Prostate gland (tissue), 2 donors: ENCODE measurements at regions not wholly inside any gene's neighbourhood (a gene's known extent, or its start where the extent isn't known, plus 50 kb on each side); places are given as distances from the start of the nearest gene placed in this dataset.

Experiments
- DNase-seq: peaks from one replicate; pipeline ENCODE4 v3.0.0-alpha.2; 2019; ENCODE audit warnings: low spot score
- H3K27ac ChIP-seq, 2 donors: fragments of 200-600 bp; sonication (generic); 2 replicates each; pipeline ENCODE4 v1.5.1; 2017 to 2019
- H3K27me3 ChIP-seq: fragments of 200-600 bp; sonication (generic); replicated peaks from 2 replicates; pipeline ENCODE4 v1.5.1; 2019; ENCODE audit not compliant: insufficient read depth
- H3K36me3 ChIP-seq, 2 donors: fragments of 200-600 bp; sonication (generic); 1 replicate in 1 of 2; 2 replicates in 1 of 2; pipeline versions ENCODE4 v1.5.1 to v1.8.1; 2017 to 2019
- H3K4me1 ChIP-seq: fragments of 200-600 bp; sonication (generic); replicated peaks from 2 replicates; pipeline ENCODE4 v1.5.1; 2019
- H3K4me3 ChIP-seq, 2 donors: fragments of 200-600 bp; sonication (generic); 2 replicates each; pipeline ENCODE4 v1.5.1; 2017 to 2019
- H3K9me3 ChIP-seq: fragments of 200-600 bp; sonication (generic); 2 replicates; pipeline ENCODE4 v1.5.1; 2017
- POLR2A ChIP-seq: fragments of 450-650 bp; IDR thresholded peaks from one replicate; pipeline ENCODE4 v1.6.1; 2016; ENCODE audit warnings: antibody characterized with exemption, mild to moderate bottlenecking
- POLR2AphosphoS5 ChIP-seq: sonication (generic); formaldehyde crosslinking; IDR thresholded peaks from one replicate; pipeline ENCODE4 v1.6.1; 2017; ENCODE audit warnings: antibody characterized with exemption
- WGBS: methylation state at CpG from one replicate; pipeline ENCODE4 v1.1.5; 2018; 5-methylcytosine and 5-hydroxymethylcytosine counted together
- intact Hi-C: fragments of 100-400 bp; cut with DNase I; formaldehyde crosslinking; loops from one replicate; pipeline ENCODE4 v1.14.2; 2022
- TF ChIP-seq, protein P1 (sequence below), 4 experiments: fragments of 200-600 bp in 2 of 4; fragments of 450-650 bp in 2 of 4; sonication (generic) in 2 of 4; IDR thresholded peaks; 1 replicate in 3 of 4; 2 replicates in 1 of 4; pipeline ENCODE4 v1.5.1; 2016 to 2019; ENCODE audit warnings: antibody characterized with exemption in 4 of 4, mild to moderate bottlenecking in 2 of 4, moderate library complexity in 2 of 4

DNA sequence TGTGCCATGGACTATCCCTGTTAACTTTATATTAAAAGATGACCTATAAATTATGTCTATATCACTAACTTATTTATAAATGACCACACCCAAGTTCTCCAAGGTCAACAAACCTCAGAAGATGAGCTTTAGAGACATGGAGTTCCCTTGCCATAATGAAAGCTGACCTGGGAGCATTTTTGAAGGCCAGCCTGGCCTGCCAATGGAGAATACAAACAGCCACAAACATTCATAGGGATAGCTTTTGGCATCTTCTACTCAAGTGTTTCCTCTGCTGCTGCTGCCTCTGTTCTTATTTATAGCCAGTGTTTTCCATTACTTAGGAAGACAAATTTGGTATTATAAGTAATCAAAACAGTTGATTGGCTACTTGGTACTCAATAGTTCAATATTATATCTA lies 117.3 kb upstream of the ADAMTS19 start:
- Histone ChIP-seq H3K4me3 (no peak overlapping the region), H3K36me3 (no peaks in the 10 kb centered on the region), H3K27ac (no peak overlapping the region), H3K9me3 (no peaks in the 10 kb centered on the region), H3K4me1 (no peaks in the 10 kb centered on the region), H3K27me3 (no peaks in the 10 kb centered on the region)
- intact Hi-C loops = no loop called here
- no peak for DNase-seq
- TF ChIP-seq POLR2A (no peak), POLR2AphosphoS5 (no peak)
- TF ChIP-seq, protein P1, sequence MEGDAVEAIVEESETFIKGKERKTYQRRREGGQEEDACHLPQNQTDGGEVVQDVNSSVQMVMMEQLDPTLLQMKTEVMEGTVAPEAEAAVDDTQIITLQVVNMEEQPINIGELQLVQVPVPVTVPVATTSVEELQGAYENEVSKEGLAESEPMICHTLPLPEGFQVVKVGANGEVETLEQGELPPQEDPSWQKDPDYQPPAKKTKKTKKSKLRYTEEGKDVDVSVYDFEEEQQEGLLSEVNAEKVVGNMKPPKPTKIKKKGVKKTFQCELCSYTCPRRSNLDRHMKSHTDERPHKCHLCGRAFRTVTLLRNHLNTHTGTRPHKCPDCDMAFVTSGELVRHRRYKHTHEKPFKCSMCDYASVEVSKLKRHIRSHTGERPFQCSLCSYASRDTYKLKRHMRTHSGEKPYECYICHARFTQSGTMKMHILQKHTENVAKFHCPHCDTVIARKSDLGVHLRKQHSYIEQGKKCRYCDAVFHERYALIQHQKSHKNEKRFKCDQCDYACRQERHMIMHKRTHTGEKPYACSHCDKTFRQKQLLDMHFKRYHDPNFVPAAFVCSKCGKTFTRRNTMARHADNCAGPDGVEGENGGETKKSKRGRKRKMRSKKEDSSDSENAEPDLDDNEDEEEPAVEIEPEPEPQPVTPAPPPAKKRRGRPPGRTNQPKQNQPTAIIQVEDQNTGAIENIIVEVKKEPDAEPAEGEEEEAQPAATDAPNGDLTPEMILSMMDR (IDR thresholded peaks at IDR 0.05) = no peak

DNA sequence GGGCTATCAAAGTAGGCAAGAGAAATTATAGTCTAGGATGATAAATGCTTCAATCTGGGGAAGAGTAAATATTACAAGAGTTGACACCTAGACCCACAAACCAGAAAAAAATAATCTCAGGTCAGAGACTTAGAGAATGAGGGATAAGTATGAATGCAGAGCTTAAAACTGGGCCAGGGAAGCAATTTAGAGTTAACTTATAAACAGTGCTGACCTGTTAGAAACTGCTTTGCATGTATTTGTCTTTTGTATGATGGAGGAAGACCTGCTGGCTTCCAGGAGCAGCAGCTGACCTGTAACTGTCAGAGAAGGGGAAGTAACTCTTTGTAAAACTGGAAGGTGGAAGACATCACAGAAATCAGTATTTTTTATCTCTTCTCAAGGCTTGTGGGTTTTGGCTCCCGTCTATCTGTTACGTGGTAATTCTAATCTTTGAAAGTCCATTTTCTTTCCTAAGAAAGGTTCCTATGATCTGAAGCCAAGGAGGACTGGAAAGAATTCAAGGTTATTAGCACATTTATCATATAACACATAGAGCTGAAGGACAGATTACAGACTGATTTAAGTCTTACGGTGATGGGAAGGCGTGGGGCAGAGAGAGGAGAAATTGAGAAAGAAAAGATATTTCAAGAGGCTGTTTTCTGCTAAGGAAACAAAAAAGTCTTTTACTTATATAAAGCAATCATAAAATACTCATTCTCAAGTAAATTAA lies 114.7 kb upstream of the ADAMTS19 start:
- no peaks in the 10 kb centered on the region for H3K36me3 ChIP-seq
- H3K27me3 ChIP-seq = no peaks in the 10 kb centered on the region
- no peaks in the 10 kb centered on the region for H3K9me3 ChIP-seq
- 7% methylated on average over 4 of the region's 4 CpGs for WGBS
- DNase-seq = no peak
- H3K4me1 ChIP-seq = no peaks in the 10 kb centered on the region
- TF ChIP-seq, protein P1 (IDR thresholded peaks at IDR 0.05) = no peak
- no peak for TF ChIP-seq POLR2A
- no peak for TF ChIP-seq POLR2AphosphoS5
- no peak overlapping the region for H3K4me3 ChIP-seq
- intact Hi-C loops = no loop called here
- no peak overlapping the region for H3K27ac ChIP-seq

DNA sequence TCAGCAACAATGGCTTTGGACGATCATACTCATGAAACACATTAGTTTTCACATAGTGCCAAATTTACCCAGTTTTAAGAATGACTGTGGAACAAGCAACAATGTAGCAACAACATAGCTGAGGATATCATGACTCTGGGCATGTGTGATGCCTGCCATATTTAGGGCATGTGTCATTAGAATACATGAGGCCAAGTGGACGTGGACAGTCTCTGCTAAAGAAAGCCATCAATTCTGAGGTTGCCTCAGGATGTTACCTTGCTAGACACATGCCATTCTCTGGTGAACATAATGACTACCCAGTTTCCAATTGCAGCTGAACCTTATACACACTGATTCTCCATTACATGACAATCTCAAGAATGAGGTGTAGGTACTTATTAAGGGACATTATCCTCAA lies 103.3 kb upstream of the ADAMTS19 start:
- 63% methylated on average over 2 of the region's 2 CpGs for WGBS
- intact Hi-C loops = no loop called here
- TF ChIP-seq POLR2A (no peak), POLR2AphosphoS5 (no peak)
- TF ChIP-seq, protein P1 (IDR thresholded peaks at IDR 0.05) = no peak

DNA sequence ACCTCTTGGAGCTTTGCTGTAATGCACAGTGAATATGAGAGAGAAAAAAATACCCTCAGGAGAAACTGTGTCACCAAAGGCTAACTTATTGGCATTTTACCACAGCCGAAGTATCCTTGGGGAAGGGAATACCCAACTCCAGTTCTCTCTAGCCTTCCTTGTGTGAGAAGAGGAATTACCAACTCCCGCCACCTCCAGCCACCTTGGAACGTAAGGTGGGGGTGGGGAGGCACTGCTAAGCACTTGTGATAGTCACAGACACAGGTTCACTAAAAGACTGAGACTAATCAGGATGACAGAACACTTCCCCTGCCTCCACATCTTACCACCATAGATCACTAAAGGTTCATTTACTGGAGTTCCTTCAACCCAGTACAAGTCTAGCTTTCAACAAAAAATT lies 102.0 kb upstream of the ADAMTS19 start:
- H3K36me3 ChIP-seq = no peaks in the 10 kb centered on the region
- no peaks in the 10 kb centered on the region for H3K4me1 ChIP-seq
- WGBS = 92% methylated on average over 3 of the region's 3 CpGs
- no peak for TF ChIP-seq POLR2A
- TF ChIP-seq POLR2AphosphoS5 = no peak
- TF ChIP-seq, protein P1 (IDR thresholded peaks at IDR 0.05) = no peak
- no peak overlapping the region for H3K27ac ChIP-seq
- H3K27me3 ChIP-seq = no peaks in the 10 kb centered on the region
- no peaks in the 10 kb centered on the region for H3K9me3 ChIP-seq
- DNase-seq = no peak
- intact Hi-C loops = no loop called here
- no peak overlapping the region for H3K4me3 ChIP-seq

More for the DNA sequence above, 103.3 kb upstream of the ADAMTS19 start:
- no peaks in the 10 kb centered on the region for H3K4me1 ChIP-seq
- H3K36me3 ChIP-seq = no peaks in the 10 kb centered on the region
- H3K4me3 ChIP-seq = no peak overlapping the region
- DNase-seq = no peak
- H3K9me3 ChIP-seq = no peaks in the 10 kb centered on the region
- H3K27ac ChIP-seq = no peak overlapping the region
- no peaks in the 10 kb centered on the region for H3K27me3 ChIP-seq

DNA sequence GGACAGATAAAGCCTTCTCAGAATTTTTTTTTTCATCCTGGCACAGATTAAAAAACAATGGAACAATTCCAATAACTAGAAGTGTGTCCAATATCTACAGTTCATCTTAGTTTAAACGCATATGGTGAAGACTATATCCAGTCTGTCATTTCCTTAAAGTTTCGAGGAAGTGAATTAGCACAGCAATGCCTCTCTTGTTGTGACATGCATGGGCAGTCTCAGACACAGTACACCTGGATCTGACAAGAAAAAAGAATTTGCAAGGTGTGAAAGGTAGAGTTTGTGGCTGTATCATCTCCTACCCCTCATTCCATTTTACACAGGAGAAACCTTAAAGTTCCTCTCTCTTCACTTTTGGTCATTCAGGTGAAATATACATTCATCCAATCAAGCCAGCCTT lies 100.6 kb upstream of the ADAMTS19 start:
- TF ChIP-seq POLR2A (no peak), POLR2AphosphoS5 (peak; percentile 10)
- no peaks in the 10 kb centered on the region for H3K36me3 ChIP-seq
- 40% methylated on average over 2 of the region's 2 CpGs for WGBS
- DNase-seq = peak; percentile 24
- H3K4me1 ChIP-seq = no peaks in the 10 kb centered on the region
- no peaks in the 10 kb centered on the region for H3K27me3 ChIP-seq
- intact Hi-C loops = no loop called here
- no peak overlapping the region for H3K4me3 ChIP-seq
- no peaks in the 10 kb centered on the region for H3K9me3 ChIP-seq
- no peak overlapping the region for H3K27ac ChIP-seq
